Panc1 (cell line): ENCODE measurements at regions not wholly inside any gene's neighbourhood (a gene's known extent, or its start where the extent isn't known, plus 50 kb on each side); places are given as distances from the start of the nearest gene placed in this dataset.
A peak's percentile ranks its signal among the peaks of the same experiment; 100 is the strongest.

ENCODE experiments used
- ATAC-seq: fragments of 200-7000 bp; cut with Tn5 transposase; 2 replicates; pipeline ENCODE4 v1.9.1; 2020; ENCODE audit warnings: mild to moderate bottlenecking, moderate library complexity
- BruUV-seq: library from RNA; stranded (reverse); fragments of 400-500 nt; replicated peaks from 2 replicates; lab custom pipeline; 2021; lab: Mats Ljungman, UMichigan
- CTCF ChIA-PET: fragments of 300-600 bp; sonication (Branson Sonifier 250); formaldehyde crosslinking; loops from one replicate; lab custom pipeline; 2022; ENCODE audit warnings: antibody characterized with exemption; lab: Charles Lee
- POLR2A ChIA-PET: fragments of 300-600 bp; sonication (Branson Sonifier 250); formaldehyde crosslinking; loops from one replicate; lab custom pipeline; 2022; ENCODE audit warnings: antibody characterized with exemption; lab: Charles Lee
- DNase-seq: peaks from one replicate; pipeline ENCODE4 v3.0.0-alpha.2; 2010; ENCODE audit warnings: low read depth, low spot score
- H3K27ac ChIP-seq: 2 replicates; pipeline ENCODE4 v1.5.1; 2011; ENCODE audit warnings: mild to moderate bottlenecking, low read length, inconsistent platforms
- H3K27me3 ChIP-seq: fragments of 200-500 bp; sonication (Bioruptor generic); 2 replicates; pipeline ENCODE4 v1.6.0; 2014; ENCODE audit warnings: low read length, inconsistent platforms; ENCODE audit not compliant: control insufficient read depth, insufficient read depth
- H3K36me3 ChIP-seq: fragments of 200-500 bp; sonication (Bioruptor generic); 2 replicates; pipeline ENCODE4 v1.5.1; 2014; ENCODE audit warnings: inconsistent platforms, mild to moderate bottlenecking, low read length, moderate library complexity; ENCODE audit not compliant: control insufficient read depth, insufficient read depth
- H3K4me1 ChIP-seq: 2 replicates; pipeline ENCODE4 v1.5.1; 2011; ENCODE audit warnings: inconsistent platforms, mild to moderate bottlenecking, low read length, moderate library complexity; ENCODE audit not compliant: control insufficient read depth, insufficient read depth
- H3K4me3 ChIP-seq, 2 experiments: 2 replicates each; pipeline ENCODE4 v1.5.1; 2011 to 2012; ENCODE audit warnings: low read depth in 2 of 2, low read length in 2 of 2, mild to moderate bottlenecking in 2 of 2, inconsistent platforms in 1 of 2, moderate library complexity in 1 of 2
- H3K9me3 ChIP-seq: fragments of 200-500 bp; sonication (Bioruptor generic); 2 replicates; pipeline ENCODE4 v1.5.1; 2014; ENCODE audit warnings: low read depth, mild to moderate bottlenecking, inconsistent platforms, low read length, moderate library complexity; ENCODE audit not compliant: control insufficient read depth, insufficient read depth
- POLR2AphosphoS5 ChIP-seq: IDR thresholded peaks from 2 replicates; pipeline ENCODE4 v1.6.1; 2012; ENCODE audit warnings: mild to moderate bottlenecking, low read depth, low read length, moderate library complexity
- SIN3A ChIP-seq: IDR thresholded peaks from 2 replicates; pipeline ENCODE4 v1.6.1; 2012; ENCODE audit warnings: low read depth, mild to moderate bottlenecking, low read length, moderate library complexity, borderline replicate concordance; ENCODE audit not compliant: insufficient read depth
- TCF7L2 ChIP-seq: IDR thresholded peaks from 2 replicates; pipeline ENCODE4 v1.6.1; 2011; ENCODE audit warnings: mild to moderate bottlenecking, low read depth, low read length, inconsistent platforms
- in situ Hi-C: cut with HindIII; loops from 2 replicates; pipeline ENCODE4 v1.10.0; 2016; ENCODE audit warnings: low sequenced_read_pairs, low pct_unique_long_range_greater_than_20kb
- intact Hi-C: fragments of 100-400 bp; cut with micrococcal nuclease; formaldehyde crosslinking; loops from one replicate; pipeline ENCODE4 v1.10.0; 2022; ENCODE audit not compliant: unreplicated experiment
- TF ChIP-seq, protein P1 (sequence below), 2 experiments: IDR thresholded peaks; 2 replicates each; pipeline ENCODE4 v1.6.1; 2011 to 2012; ENCODE audit warnings: low read depth in 2 of 2, control low read depth in 1 of 2, low read length in 1 of 2, mild to moderate bottlenecking in 1 of 2, moderate library complexity in 1 of 2; ENCODE audit not compliant: insufficient read depth in 1 of 2
- TF ChIP-seq, protein P2 (sequence below): fragments of 450-650 bp; IDR thresholded peaks from 2 replicates; pipeline ENCODE4 v1.5.1; 2017; ENCODE audit warnings: mild to moderate bottlenecking

DNA sequence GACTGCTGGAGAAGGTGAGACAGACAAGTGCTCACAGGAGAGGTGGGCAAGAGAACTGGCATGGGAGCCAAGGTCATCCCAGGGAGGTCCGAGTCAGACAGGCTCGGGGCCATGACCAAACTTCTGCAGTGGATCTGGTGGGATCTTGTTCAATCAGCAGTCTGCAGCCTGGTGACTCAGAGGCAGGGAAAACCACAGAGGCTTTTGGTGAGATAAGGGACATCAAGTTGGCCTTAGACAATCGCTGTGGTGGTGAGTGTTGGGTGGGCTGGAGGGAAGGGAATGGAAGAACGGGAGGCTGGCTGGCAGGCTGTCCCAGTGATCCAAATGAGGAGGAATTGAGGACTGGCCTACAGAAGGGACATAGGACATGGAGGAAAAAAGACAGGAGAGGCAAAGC, 123.8 kb downstream of the TMEM174 start:
- H3K27me3 ChIP-seq: no peaks in the 10 kb centered on the region
- ChIA-PET POLR2A (no interaction called here), CTCF (no interaction called here)
- DNase-seq (no peak), ATAC-seq (no peak)
- in situ Hi-C loops (no loop called here), intact Hi-C loops (no loop called here)
- no peak overlapping the region for H3K27ac ChIP-seq
- H3K36me3 ChIP-seq: no peaks in the 10 kb centered on the region
- H3K9me3 ChIP-seq: no peaks in the 10 kb centered on the region
- H3K4me3 ChIP-seq: no peak overlapping the region
- TF ChIP-seq SIN3A: no peak
- TF ChIP-seq TCF7L2: no peak
- TF ChIP-seq POLR2AphosphoS5: no peak
- TF ChIP-seq, protein P1, sequence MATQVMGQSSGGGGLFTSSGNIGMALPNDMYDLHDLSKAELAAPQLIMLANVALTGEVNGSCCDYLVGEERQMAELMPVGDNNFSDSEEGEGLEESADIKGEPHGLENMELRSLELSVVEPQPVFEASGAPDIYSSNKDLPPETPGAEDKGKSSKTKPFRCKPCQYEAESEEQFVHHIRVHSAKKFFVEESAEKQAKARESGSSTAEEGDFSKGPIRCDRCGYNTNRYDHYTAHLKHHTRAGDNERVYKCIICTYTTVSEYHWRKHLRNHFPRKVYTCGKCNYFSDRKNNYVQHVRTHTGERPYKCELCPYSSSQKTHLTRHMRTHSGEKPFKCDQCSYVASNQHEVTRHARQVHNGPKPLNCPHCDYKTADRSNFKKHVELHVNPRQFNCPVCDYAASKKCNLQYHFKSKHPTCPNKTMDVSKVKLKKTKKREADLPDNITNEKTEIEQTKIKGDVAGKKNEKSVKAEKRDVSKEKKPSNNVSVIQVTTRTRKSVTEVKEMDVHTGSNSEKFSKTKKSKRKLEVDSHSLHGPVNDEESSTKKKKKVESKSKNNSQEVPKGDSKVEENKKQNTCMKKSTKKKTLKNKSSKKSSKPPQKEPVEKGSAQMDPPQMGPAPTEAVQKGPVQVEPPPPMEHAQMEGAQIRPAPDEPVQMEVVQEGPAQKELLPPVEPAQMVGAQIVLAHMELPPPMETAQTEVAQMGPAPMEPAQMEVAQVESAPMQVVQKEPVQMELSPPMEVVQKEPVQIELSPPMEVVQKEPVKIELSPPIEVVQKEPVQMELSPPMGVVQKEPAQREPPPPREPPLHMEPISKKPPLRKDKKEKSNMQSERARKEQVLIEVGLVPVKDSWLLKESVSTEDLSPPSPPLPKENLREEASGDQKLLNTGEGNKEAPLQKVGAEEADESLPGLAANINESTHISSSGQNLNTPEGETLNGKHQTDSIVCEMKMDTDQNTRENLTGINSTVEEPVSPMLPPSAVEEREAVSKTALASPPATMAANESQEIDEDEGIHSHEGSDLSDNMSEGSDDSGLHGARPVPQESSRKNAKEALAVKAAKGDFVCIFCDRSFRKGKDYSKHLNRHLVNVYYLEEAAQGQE (IDR thresholded peaks at IDR 0.05; ENCODE audit: insufficient read depth in 1 of 2, low read depth in 2 of 2, low read length in 1 of 2): no peak
- no TSS peak for BruUV-seq
- H3K4me1 ChIP-seq: no peaks in the 10 kb centered on the region

DNA sequence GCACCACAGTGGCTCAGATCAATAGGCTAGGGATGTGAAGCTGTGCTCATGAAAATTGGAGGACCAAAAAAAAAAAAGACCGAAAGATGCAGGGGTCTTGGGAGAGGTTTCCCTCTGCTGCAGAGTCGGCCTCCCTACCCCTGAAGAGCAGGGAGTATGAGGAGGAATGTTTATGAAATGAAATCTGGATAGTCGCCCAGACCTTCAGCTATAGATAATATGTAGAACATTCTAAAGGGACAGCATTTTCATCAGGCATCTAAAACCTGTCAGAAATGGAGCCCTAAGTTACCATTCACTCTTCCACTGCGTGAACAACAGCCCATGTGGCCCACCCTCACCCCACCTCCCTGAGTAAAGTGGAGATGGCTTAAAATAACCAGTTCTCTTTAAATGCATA, 122.9 kb downstream of the TMEM174 start:
- Histone ChIP-seq H3K4me3 (no peak overlapping the region), H3K36me3 (no peaks in the 10 kb centered on the region), H3K27ac (no peak overlapping the region), H3K4me1 (no peaks in the 10 kb centered on the region), H3K9me3 (no peaks in the 10 kb centered on the region), H3K27me3 (no peaks in the 10 kb centered on the region)
- in situ Hi-C loops (no loop called here), intact Hi-C loops (no loop called here)
- no TSS peak for BruUV-seq
- DNase-seq (no peak), ATAC-seq (no peak)
- ChIA-PET POLR2A (interaction anchor here (0.6 kb wide), 2 partner anchors 18 to 79 kb away, joined by 3 to 7 read pairs; no protein-coding TSS in a partner anchor), CTCF (interaction anchor here (1.3 kb wide), 1 partner anchor 80 kb away, joined by 6 read pairs; no protein-coding TSS in a partner anchor)
- TF ChIP-seq, protein P2, sequence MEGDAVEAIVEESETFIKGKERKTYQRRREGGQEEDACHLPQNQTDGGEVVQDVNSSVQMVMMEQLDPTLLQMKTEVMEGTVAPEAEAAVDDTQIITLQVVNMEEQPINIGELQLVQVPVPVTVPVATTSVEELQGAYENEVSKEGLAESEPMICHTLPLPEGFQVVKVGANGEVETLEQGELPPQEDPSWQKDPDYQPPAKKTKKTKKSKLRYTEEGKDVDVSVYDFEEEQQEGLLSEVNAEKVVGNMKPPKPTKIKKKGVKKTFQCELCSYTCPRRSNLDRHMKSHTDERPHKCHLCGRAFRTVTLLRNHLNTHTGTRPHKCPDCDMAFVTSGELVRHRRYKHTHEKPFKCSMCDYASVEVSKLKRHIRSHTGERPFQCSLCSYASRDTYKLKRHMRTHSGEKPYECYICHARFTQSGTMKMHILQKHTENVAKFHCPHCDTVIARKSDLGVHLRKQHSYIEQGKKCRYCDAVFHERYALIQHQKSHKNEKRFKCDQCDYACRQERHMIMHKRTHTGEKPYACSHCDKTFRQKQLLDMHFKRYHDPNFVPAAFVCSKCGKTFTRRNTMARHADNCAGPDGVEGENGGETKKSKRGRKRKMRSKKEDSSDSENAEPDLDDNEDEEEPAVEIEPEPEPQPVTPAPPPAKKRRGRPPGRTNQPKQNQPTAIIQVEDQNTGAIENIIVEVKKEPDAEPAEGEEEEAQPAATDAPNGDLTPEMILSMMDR: no peak

DNA sequence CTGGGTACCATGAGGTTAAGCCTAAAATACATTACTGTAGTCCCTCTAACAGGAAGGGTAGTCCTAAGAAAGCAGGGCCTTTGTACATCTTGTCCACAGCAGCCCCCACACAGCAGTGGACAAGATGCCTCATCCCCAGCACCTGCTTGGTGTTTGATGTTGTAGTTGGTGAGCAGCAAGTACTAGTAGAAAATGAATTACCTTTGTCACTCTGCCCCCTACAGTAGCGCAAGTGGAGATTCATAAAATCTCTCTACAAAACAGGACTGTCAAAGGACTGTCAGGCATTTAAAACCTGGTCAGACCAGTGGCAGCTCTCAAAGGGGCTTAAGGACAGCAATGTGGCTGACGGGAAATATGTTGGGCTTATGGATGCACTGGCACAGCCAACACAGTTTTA, 122.5 kb downstream of the TMEM174 start:
- ATAC-seq: 0 out of 2 replicates have a peak, but pooled peaks have one; percentile 38
- Histone ChIP-seq H3K4me3 (no peak overlapping the region), H3K27ac (no peak overlapping the region), H3K9me3 (no peaks in the 10 kb centered on the region), H3K36me3 (no peaks in the 10 kb centered on the region), H3K4me1 (no peaks in the 10 kb centered on the region), H3K27me3 (no peaks in the 10 kb centered on the region)
- in situ Hi-C loops (no loop called here), intact Hi-C loops (no loop called here)
- POLR2A ChIA-PET: interaction anchor here (0.5 to 0.6 kb wide), 3 partner anchors 17 to 247 kb away, joined by 3 to 7 read pairs (median 4); no protein-coding TSS in a partner anchor
- CTCF ChIA-PET: interaction anchor here (0.9 to 1.3 kb wide), 2 partner anchors 79 to 80 kb away, joined by 3 to 6 read pairs; no protein-coding TSS in a partner anchor
- no peak for DNase-seq
- no TSS peak for BruUV-seq
- no peak for TF ChIP-seq SIN3A
- TF ChIP-seq, protein P2: peak; percentile 39
